OCI-LY3 (cell line): ENCODE measurements at regions not wholly inside any gene's neighbourhood (a gene's known extent, or its start where the extent isn't known, plus 50 kb on each side); places are given as distances from the start of the nearest gene placed in this dataset.

Source experiments
- H2AFZ ChIP-seq: fragments of 200-600, 300-600 bp; shearing (Covaris generic); 2 replicates; pipeline ENCODE4 v1.6.0; 2014; ENCODE audit warnings: antibody characterized with exemption, low read depth, low read length
- H3K27ac ChIP-seq: fragments of 200-600, 300-600 bp; sonication (generic); 2 replicates; pipeline ENCODE4 v1.5.1; 2014; ENCODE audit warnings: mild to moderate bottlenecking, low read length, moderate library complexity, mixed read lengths
- H3K27me3 ChIP-seq: fragments of 200-600, 300-600 bp; sonication (generic); 2 replicates; pipeline ENCODE4 v1.6.1; 2014; ENCODE audit warnings: low read depth, low read length, mixed read lengths
- H3K36me3 ChIP-seq: fragments of 200-600, 300-600 bp; sonication (generic); replicated peaks from 2 replicates; pipeline ENCODE3; 2014; ENCODE audit warnings: low read depth, low read length, mixed read lengths
- H3K4me1 ChIP-seq: fragments of 300-600, 200-600 bp; sonication (generic); 2 replicates; pipeline ENCODE4 v1.6.1; 2014; ENCODE audit warnings: low read length, mixed read lengths
- H3K4me2 ChIP-seq: fragments of 200-600, 300-600 bp; sonication (generic); 2 replicates; pipeline ENCODE4 v1.6.1; 2014; ENCODE audit warnings: low read length, mixed read lengths
- H3K4me3 ChIP-seq: fragments of 300-600, 200-600 bp; sonication (generic); 2 replicates; pipeline ENCODE4 v1.5.1; 2014; ENCODE audit warnings: antibody characterized with exemption, mild to moderate bottlenecking, low read length, moderate library complexity
- H3K79me2 ChIP-seq: fragments of 300-600, 200-600 bp; shearing (Covaris generic); 2 replicates; pipeline ENCODE4 v1.6.1; 2014; ENCODE audit warnings: mild to moderate bottlenecking, low read length, mixed read lengths
- H3K9ac ChIP-seq: fragments of 300-600, 200-600 bp; shearing (Covaris generic); 2 replicates; pipeline ENCODE4 v1.6.0; 2014; ENCODE audit warnings: mild to moderate bottlenecking, low read length, moderate library complexity
- H3K9me3 ChIP-seq: fragments of 200-600, 300-600 bp; shearing (Covaris generic); 2 replicates; pipeline ENCODE4 v1.6.1; 2014; ENCODE audit warnings: low read length, mixed read lengths; ENCODE audit not compliant: insufficient read depth
- H4K20me1 ChIP-seq: fragments of 200-600, 300-600 bp; sonication (generic); 2 replicates; pipeline ENCODE4 v1.6.1; 2016; ENCODE audit warnings: low read length, mixed read lengths; ENCODE audit not compliant: insufficient read depth
- EZH2phosphoT487 ChIP-seq: fragments of 200-600 bp; shearing (Covaris generic); IDR thresholded peaks from 2 replicates; pipeline ENCODE4 v1.6.1; 2018; ENCODE audit warnings: antibody characterized with exemption, mixed run types, low read depth
- TF ChIP-seq, protein P1 (sequence below): fragments of 200-600, 300-600 bp; sonication (generic); IDR thresholded peaks from 2 replicates; pipeline ENCODE4 v1.5.1; 2014; ENCODE audit warnings: antibody characterized with exemption, low read length, low read depth

GRCh38 chr3:189406148-189406547, 225.0 kb upstream of the TP63 start:
- Histone ChIP-seq H3K79me2 (no peaks in the 10 kb centered on the region), H3K9me3 (0 out of 2 replicates have a peak, but pooled peaks cover 3% of the 10 kb centered on the region), H3K27ac (no peak overlapping the region), H3K36me3 (no peaks in the 10 kb centered on the region), H3K4me3 (no peak overlapping the region), H3K27me3 (no peaks in the 10 kb centered on the region), H3K9ac (no peak overlapping the region), H4K20me1 (no peaks in the 10 kb centered on the region), H3K4me2 (no peak overlapping the region), H3K4me1 (peaks cover 24% of the 10 kb centered on the region), H2AFZ (no peak overlapping the region)
- TF ChIP-seq, protein P1, sequence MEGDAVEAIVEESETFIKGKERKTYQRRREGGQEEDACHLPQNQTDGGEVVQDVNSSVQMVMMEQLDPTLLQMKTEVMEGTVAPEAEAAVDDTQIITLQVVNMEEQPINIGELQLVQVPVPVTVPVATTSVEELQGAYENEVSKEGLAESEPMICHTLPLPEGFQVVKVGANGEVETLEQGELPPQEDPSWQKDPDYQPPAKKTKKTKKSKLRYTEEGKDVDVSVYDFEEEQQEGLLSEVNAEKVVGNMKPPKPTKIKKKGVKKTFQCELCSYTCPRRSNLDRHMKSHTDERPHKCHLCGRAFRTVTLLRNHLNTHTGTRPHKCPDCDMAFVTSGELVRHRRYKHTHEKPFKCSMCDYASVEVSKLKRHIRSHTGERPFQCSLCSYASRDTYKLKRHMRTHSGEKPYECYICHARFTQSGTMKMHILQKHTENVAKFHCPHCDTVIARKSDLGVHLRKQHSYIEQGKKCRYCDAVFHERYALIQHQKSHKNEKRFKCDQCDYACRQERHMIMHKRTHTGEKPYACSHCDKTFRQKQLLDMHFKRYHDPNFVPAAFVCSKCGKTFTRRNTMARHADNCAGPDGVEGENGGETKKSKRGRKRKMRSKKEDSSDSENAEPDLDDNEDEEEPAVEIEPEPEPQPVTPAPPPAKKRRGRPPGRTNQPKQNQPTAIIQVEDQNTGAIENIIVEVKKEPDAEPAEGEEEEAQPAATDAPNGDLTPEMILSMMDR = no peak
- no peak for TF ChIP-seq EZH2phosphoT487

GRCh38 chr3:189410522-189410921, 220.7 kb upstream of the TP63 start:
- no peaks in the 10 kb centered on the region for H3K27me3 ChIP-seq
- no peak overlapping the region for H3K4me3 ChIP-seq
- no peaks in the 10 kb centered on the region for H3K36me3 ChIP-seq
- no peak overlapping the region for H3K9ac ChIP-seq
- H2AFZ ChIP-seq = no peak overlapping the region
- peaks cover 7% of the 10 kb centered on the region; the same call in 1 of the 2 replicates for H3K9me3 ChIP-seq
- H4K20me1 ChIP-seq = no peaks in the 10 kb centered on the region
- TF ChIP-seq, protein P1 = no peak
- TF ChIP-seq EZH2phosphoT487 = no peak
- H3K79me2 ChIP-seq = no peaks in the 10 kb centered on the region
- H3K4me1 ChIP-seq = peaks cover 3% of the 10 kb centered on the region
- H3K27ac ChIP-seq = no peak overlapping the region
- no peak overlapping the region for H3K4me2 ChIP-seq

- Histone ChIP-seq H2AFZ (no peak overlapping the region), H3K36me3 (no peaks in the 10 kb centered on the region), H3K4me1 (peaks cover 16% of the 10 kb centered on the region), H3K4me3 (no peak overlapping the region), H4K20me1 (no peaks in the 10 kb centered on the region), H3K27ac (no peak overlapping the region), H3K4me2 (no peak overlapping the region), H3K9ac (no peak overlapping the region), H3K79me2 (no peaks in the 10 kb centered on the region), H3K27me3 (no peaks in the 10 kb centered on the region), H3K9me3 (peaks cover under 1% of the 10 kb centered on the region; the same call in 1 of the 2 replicates)
- TF ChIP-seq EZH2phosphoT487 = no peak
- TF ChIP-seq, protein P1 = no peak
Measured at GRCh38 chr3:189419038-189419437, 212.2 kb upstream of the TP63 start.

GRCh38 chr3:189419683-189420082, 211.5 kb upstream of the TP63 start:
- H3K36me3 ChIP-seq = no peaks in the 10 kb centered on the region
- H3K4me2 ChIP-seq = peak overlapping the region; percentile 44
- H2AFZ ChIP-seq = 0 out of 2 replicates have a peak overlapping the region, but pooled peaks have one; percentile 9
- no peaks in the 10 kb centered on the region for H3K27me3 ChIP-seq
- peak overlapping the region; percentile 16; the same call in 1 of the 2 replicates for H3K4me3 ChIP-seq
- H3K9ac ChIP-seq = no peak overlapping the region; the same call in 1 of the 2 replicates
- H3K4me1 ChIP-seq = peaks cover 16% of the 10 kb centered on the region
- no peaks in the 10 kb centered on the region for H4K20me1 ChIP-seq
- no peaks in the 10 kb centered on the region for H3K9me3 ChIP-seq
- no peaks in the 10 kb centered on the region for H3K79me2 ChIP-seq
- peak overlapping the region; percentile 60; the same call in 1 of the 2 replicates for H3K27ac ChIP-seq
- no peak for TF ChIP-seq EZH2phosphoT487

GRCh38 chr3:189424922-189425321, 206.3 kb upstream of the TP63 start:
- Histone ChIP-seq H3K9ac (no peak overlapping the region), H3K9me3 (no peaks in the 10 kb centered on the region)

More at GRCh38 chr3:189424922-189425321, 206.3 kb upstream of the TP63 start:
- TF ChIP-seq, protein P1 = no peak
- TF ChIP-seq EZH2phosphoT487 = no peak
- no peaks in the 10 kb centered on the region for H3K36me3 ChIP-seq
- no peaks in the 10 kb centered on the region for H4K20me1 ChIP-seq
- H3K27ac ChIP-seq = no peak overlapping the region
- H3K4me1 ChIP-seq = peaks cover 14% of the 10 kb centered on the region
- H3K4me3 ChIP-seq = no peak overlapping the region
- H3K79me2 ChIP-seq = no peaks in the 10 kb centered on the region
- no peak overlapping the region for H3K4me2 ChIP-seq
- H3K27me3 ChIP-seq = no peaks in the 10 kb centered on the region
- H2AFZ ChIP-seq = no peak overlapping the region
